ENCODE measurements at regions not wholly inside any gene's neighbourhood (a gene's known extent, or its start where the extent isn't known, plus 50 kb on each side); places are given as distances from the start of the nearest gene placed in this dataset.

- DNase-seq, result no peak
Measured at GRCh38 chr1:239237912-239238311, 148.5 kb upstream of the CHRM3 start.

GRCh38 chr1:239233626-239234025, 152.7 kb upstream of the CHRM3 start:
- H3K27ac ChIP-seq, result no peak overlapping the region
- no peaks in the 10 kb centered on the region for H3K27me3 ChIP-seq
- no peaks in the 10 kb centered on the region for H3K36me3 ChIP-seq
- H3K4me1 ChIP-seq, result no peaks in the 10 kb centered on the region
- DNase-seq, result no peak
- TF ChIP-seq POLR2A (IDR thresholded peaks at IDR 0.05), result no peak
- TF ChIP-seq CTCF (IDR thresholded peaks at IDR 0.05), result no peak
- no peaks in the 10 kb centered on the region for H3K9me3 ChIP-seq
- no peak overlapping the region for H3K4me3 ChIP-seq

More at GRCh38 chr1:239237912-239238311, 148.5 kb upstream of the CHRM3 start:
- H3K4me1 ChIP-seq, result no peaks in the 10 kb centered on the region
- TF ChIP-seq POLR2A (IDR thresholded peaks at IDR 0.05) (no peak), CTCF (IDR thresholded peaks at IDR 0.05) (no peak)
- H3K36me3 ChIP-seq, result no peaks in the 10 kb centered on the region
- H3K4me3 ChIP-seq, result no peak overlapping the region
- no peak overlapping the region for H3K27ac ChIP-seq
- no peaks in the 10 kb centered on the region for H3K27me3 ChIP-seq
- H3K9me3 ChIP-seq, result no peaks in the 10 kb centered on the region

- Histone ChIP-seq H3K4me3 (no peak overlapping the region), H3K27me3 (no peaks in the 10 kb centered on the region), H3K27ac (no peak overlapping the region), H3K36me3 (no peaks in the 10 kb centered on the region), H3K9me3 (no peaks in the 10 kb centered on the region), H3K4me1 (no peaks in the 10 kb centered on the region)
- no peak for TF ChIP-seq POLR2A (IDR thresholded peaks at IDR 0.05)
- TF ChIP-seq CTCF (IDR thresholded peaks at IDR 0.05), result no peak
- no peak for DNase-seq
Measured at GRCh38 chr1:239232921-239233320, 153.4 kb upstream of the CHRM3 start.

GRCh38 chr1:239228451-239228850, 157.9 kb upstream of the CHRM3 start:
- Histone ChIP-seq H3K9me3 (no peaks in the 10 kb centered on the region), H3K27ac (no peak overlapping the region), H3K4me3 (no peak overlapping the region), H3K4me1 (no peaks in the 10 kb centered on the region), H3K36me3 (no peaks in the 10 kb centered on the region), H3K27me3 (no peaks in the 10 kb centered on the region)
- DNase-seq, result no peak
- no peak for TF ChIP-seq CTCF (IDR thresholded peaks at IDR 0.05)
- no peak for TF ChIP-seq POLR2A (IDR thresholded peaks at IDR 0.05)

- no peaks in the 10 kb centered on the region for H3K36me3 ChIP-seq
- TF ChIP-seq POLR2A (IDR thresholded peaks at IDR 0.05), result no peak
- no peak for TF ChIP-seq CTCF (IDR thresholded peaks at IDR 0.05)
- no peaks in the 10 kb centered on the region for H3K4me1 ChIP-seq
- no peaks in the 10 kb centered on the region for H3K27me3 ChIP-seq
- H3K9me3 ChIP-seq, result peaks cover 0 to 3% (median 0%) of the 10 kb centered on the region in 4 donors
- no peak overlapping the region for H3K4me3 ChIP-seq
- DNase-seq, result no peak
- H3K27ac ChIP-seq, result no peak overlapping the region
Measured at GRCh38 chr1:239225396-239225795, 161.0 kb upstream of the CHRM3 start.

GRCh38 chr1:239224100-239224499, 162.3 kb upstream of the CHRM3 start:
- no peaks in the 10 kb centered on the region for H3K4me1 ChIP-seq

More at GRCh38 chr1:239224100-239224499, 162.3 kb upstream of the CHRM3 start:
- no peaks in the 10 kb centered on the region for H3K36me3 ChIP-seq
- no peaks in the 10 kb centered on the region for H3K27me3 ChIP-seq
- DNase-seq, result no peak
- TF ChIP-seq POLR2A (IDR thresholded peaks at IDR 0.05) (no peak), CTCF (IDR thresholded peaks at IDR 0.05) (no peak)
- no peak overlapping the region for H3K4me3 ChIP-seq
- H3K9me3 ChIP-seq, result peaks cover 0 to 3% (median 0%) of the 10 kb centered on the region in 4 donors
- no peak overlapping the region for H3K27ac ChIP-seq
